Stomach (tissue), 8 donors: ENCODE measurements at regions not wholly inside any gene's neighbourhood (a gene's known extent, or its start where the extent isn't known, plus 50 kb on each side); places are given as distances from the start of the nearest gene placed in this dataset.
A peak's percentile ranks its signal among the peaks of the same experiment; 100 is the strongest.
"Not testable (repeated sequence)": the region's sequence is repeated elsewhere in the genome, so short reads cannot be mapped to it uniquely, and the experiment has no call there.

Experiments
- DNase-seq, 2 donors: peaks; one replicate each; pipeline versions ENCODE4 v3.0.0 to v3.0.0-alpha.2; 2013 to 2019
- H3K27ac ChIP-seq, 5 donors: fragments of 200-600 bp in 4 of 5; sonication (generic) in 4 of 5; one replicate each; pipeline ENCODE4 v1.5.1; 2013 to 2019; ENCODE audit warnings: mild to moderate bottlenecking in 1 of 5, moderate library complexity in 1 of 5
- H3K27me3 ChIP-seq, 3 donors: fragments of 200-600 bp; sonication (generic); one replicate each; pipeline ENCODE4 v1.5.1; 2017 to 2019; ENCODE audit warnings: mixed run types in 1 of 3
- H3K36me3 ChIP-seq, 4 donors: fragments of 200-600 bp; sonication (generic); 1 replicate in 3 of 4; 2 replicates in 1 of 4; pipeline ENCODE4 v1.5.1; 2016 to 2019
- H3K4me1 ChIP-seq, 4 donors: fragments of 200-600 bp; sonication (generic); one replicate each; pipeline ENCODE4 v1.5.1; 2016 to 2019
- H3K4me3 ChIP-seq, 4 donors: fragments of 200-600 bp; sonication (generic) in 3 of 4; one replicate each; pipeline ENCODE4 v1.5.1; 2016 to 2019; ENCODE audit warnings: mild to moderate bottlenecking in 1 of 4
- H3K9me3 ChIP-seq, 4 donors: fragments of 200-600 bp; sonication (generic); one replicate each; pipeline ENCODE4 v1.5.1; 2016 to 2019
- CTCF ChIP-seq, 7 experiments: fragments of 450-650 bp in 4 of 7; fragments of 200-600 bp in 3 of 7; sonication (generic) in 3 of 7; IDR thresholded peaks; one replicate each; pipeline ENCODE4 v1.5.1; 2016 to 2019; ENCODE audit warnings: antibody characterized with exemption in 7 of 7, control low read depth in 2 of 7, mild to moderate bottlenecking in 1 of 7
- WGBS, 5 donors: extraction: QIAGEN DNeasy Blood & Tissue Kit in 3 of 5; methylation state at CpG; one replicate each; pipeline versions ENCODE4 v1.1.5 to v1.1.7; 2013 to 2018; 5-methylcytosine and 5-hydroxymethylcytosine counted together
- intact Hi-C: fragments of 100-400 bp; cut with DNase I; formaldehyde crosslinking; loops from one replicate; pipeline ENCODE4 v1.15.1; 2023; ENCODE audit warnings: low total_unique reads
- donor health status: healthy with polysubstance abuse.
- donor health status: Bipolar disorder and iron deficiency.
- donor health status: healthy.

GRCh38 chr2:94576486-94576885, 294.7 kb upstream of the TEKT4 start:
- H3K27ac ChIP-seq, intact Hi-C loops, H3K36me3 ChIP-seq, H3K4me1 ChIP-seq, H3K27me3 ChIP-seq, H3K4me3 ChIP-seq, H3K9me3 ChIP-seq, DNase-seq: not testable (repeated sequence)
- 40 to 63% (median 60%) methylated on average over 3 to 4 of the region's 4 CpGs for WGBS, 5 donors

GRCh38 chr2:94577160-94577559, 294.1 kb upstream of the TEKT4 start:
- H3K27ac ChIP-seq, H3K36me3 ChIP-seq, H3K9me3 ChIP-seq, H3K27me3 ChIP-seq, intact Hi-C loops, H3K4me3 ChIP-seq, H3K4me1 ChIP-seq: not testable (repeated sequence)
- DNase-seq = peak in 1 of 2 donors; percentile 8
- WGBS, 5 donors = 54 to 64% (median 59%) methylated on average over 6 to 7 of the region's 10 CpGs

GRCh38 chr2:94579221-94579620, 292.0 kb upstream of the TEKT4 start:
- WGBS, 5 donors = 88 to 93% (median 91%) methylated on average over 6 of the region's 6 CpGs
- H3K27me3 ChIP-seq, H3K4me3 ChIP-seq, intact Hi-C loops, H3K9me3 ChIP-seq, H3K36me3 ChIP-seq, H3K27ac ChIP-seq, H3K4me1 ChIP-seq, DNase-seq: not testable (repeated sequence)

GRCh38 chr2:94583081-94583723, 288.0 kb upstream of the TEKT4 start:
- H3K4me3 ChIP-seq, H3K4me1 ChIP-seq, H3K27ac ChIP-seq, DNase-seq, intact Hi-C loops, H3K9me3 ChIP-seq, H3K36me3 ChIP-seq, H3K27me3 ChIP-seq: not testable (repeated sequence)
- 60 to 71% (median 66%) methylated on average over 8 of the region's 8 CpGs for WGBS, 5 donors

- intact Hi-C loops, H3K4me1 ChIP-seq, H3K27ac ChIP-seq, DNase-seq, H3K36me3 ChIP-seq, H3K9me3 ChIP-seq, H3K27me3 ChIP-seq, H3K4me3 ChIP-seq: not testable (repeated sequence)
- 53 to 80% methylated on average over 1 of the region's 1 CpG; no CpG with 5 or more reads in 3 of the 5 donors for WGBS, 5 donors
These were observed 286.7 kb upstream of the TEKT4 start for GRCh38 chr2:94584569-94584968.

GRCh38 chr2:94586032-94586982, 284.9 kb upstream of the TEKT4 start:
- intact Hi-C loops, H3K36me3 ChIP-seq, H3K9me3 ChIP-seq, H3K27ac ChIP-seq, H3K4me1 ChIP-seq, H3K4me3 ChIP-seq, H3K27me3 ChIP-seq: not testable (repeated sequence)
- peak in 1 of 2 donors; percentile 7 for DNase-seq
- WGBS, 5 donors = 41 to 59% (median 56%) methylated on average over 7 to 14 of the region's 14 CpGs
- TF ChIP-seq CTCF (IDR thresholded peaks at IDR 0.05) = peak in 2 of 7 experiments; percentile 17 to 28

- H3K27ac ChIP-seq, H3K36me3 ChIP-seq, H3K27me3 ChIP-seq, H3K4me3 ChIP-seq, H3K9me3 ChIP-seq, H3K4me1 ChIP-seq, DNase-seq, intact Hi-C loops: not testable (repeated sequence)
- WGBS, 5 donors = 77 to 85% (median 79%) methylated on average over 9 of the region's 9 CpGs
These were observed 284.2 kb upstream of the TEKT4 start for GRCh38 chr2:94587042-94587441.

- DNase-seq, H3K27ac ChIP-seq, H3K27me3 ChIP-seq, H3K9me3 ChIP-seq, H3K4me1 ChIP-seq, H3K4me3 ChIP-seq, intact Hi-C loops, H3K36me3 ChIP-seq: not testable (repeated sequence)
- 66 to 76% (median 71%) methylated on average over 12 of the region's 12 CpGs for WGBS, 5 donors
These were observed 277.0 kb upstream of the TEKT4 start for GRCh38 chr2:94594019-94594836.

- DNase-seq, intact Hi-C loops, H3K9me3 ChIP-seq, H3K4me3 ChIP-seq, H3K36me3 ChIP-seq, H3K27me3 ChIP-seq, H3K27ac ChIP-seq, H3K4me1 ChIP-seq: not testable (repeated sequence)
- WGBS, 5 donors = 66 to 75% (median 71%) methylated on average over 6 of the region's 6 CpGs
These were observed 275.3 kb upstream of the TEKT4 start for GRCh38 chr2:94595956-94596355.

GRCh38 chr2:94598075-94598713, 273.0 kb upstream of the TEKT4 start:
- H3K27ac ChIP-seq, H3K36me3 ChIP-seq, H3K4me3 ChIP-seq, DNase-seq, intact Hi-C loops, H3K9me3 ChIP-seq, H3K4me1 ChIP-seq, H3K27me3 ChIP-seq: not testable (repeated sequence)
- 48 to 77% (median 55%) methylated on average over 5 to 9 of the region's 9 CpGs for WGBS, 5 donors
